ENCODE measurements at regions not wholly inside any gene's neighbourhood (a gene's known extent, or its start where the extent isn't known, plus 50 kb on each side); places are given as distances from the start of the nearest gene placed in this dataset.
A peak's percentile ranks its signal among the peaks of the same experiment; 100 is the strongest.
"Not testable (repeated sequence)": the region's sequence is repeated elsewhere in the genome, so short reads cannot be mapped to it uniquely, and the experiment has no call there.

DNA sequence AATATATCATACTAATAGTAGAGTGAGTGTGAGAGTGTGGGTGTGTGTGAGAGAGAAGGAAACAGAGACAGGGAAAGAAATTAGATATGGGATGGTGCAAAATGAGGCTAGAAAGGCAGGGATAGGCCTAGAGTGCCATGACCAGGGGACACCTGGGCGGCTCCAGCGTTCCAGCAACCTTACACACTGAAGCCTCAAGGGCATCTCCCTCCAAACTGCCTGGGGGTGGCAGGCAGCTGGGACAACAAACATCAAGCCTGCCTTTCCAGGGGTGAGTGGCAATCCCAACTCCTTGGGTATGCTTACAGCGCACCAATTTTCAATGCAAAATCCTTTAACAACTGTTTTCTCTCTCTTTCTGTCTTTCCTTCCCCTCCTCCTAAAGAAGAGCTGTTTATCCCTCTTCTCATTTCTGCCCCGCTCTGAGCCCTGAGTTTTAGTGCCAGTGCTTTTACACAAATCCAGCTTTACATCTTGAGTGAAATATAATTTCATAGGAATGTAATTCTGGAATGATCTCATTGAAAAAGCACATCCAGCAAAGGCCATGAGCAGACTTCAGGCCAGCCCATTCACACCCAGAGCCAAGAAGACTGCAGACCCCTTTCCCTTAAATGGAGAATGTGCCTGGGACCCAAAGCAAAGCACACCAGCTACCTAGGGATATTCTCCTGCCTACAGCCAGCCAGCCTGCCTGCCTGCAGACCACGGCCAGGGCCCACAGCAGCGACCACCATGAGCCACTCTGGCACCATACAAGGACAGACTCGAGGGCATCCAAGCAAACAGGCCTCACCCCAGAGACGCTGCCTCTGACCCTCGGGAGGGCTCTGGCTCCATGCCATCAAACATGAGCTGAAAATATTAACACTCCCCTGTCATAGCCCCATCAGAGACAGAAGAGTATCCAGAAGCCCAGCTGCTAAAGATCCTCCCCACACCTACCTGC is 90.3 kb downstream of the RPL27A start:
- DNase-seq: no peak

DNA sequence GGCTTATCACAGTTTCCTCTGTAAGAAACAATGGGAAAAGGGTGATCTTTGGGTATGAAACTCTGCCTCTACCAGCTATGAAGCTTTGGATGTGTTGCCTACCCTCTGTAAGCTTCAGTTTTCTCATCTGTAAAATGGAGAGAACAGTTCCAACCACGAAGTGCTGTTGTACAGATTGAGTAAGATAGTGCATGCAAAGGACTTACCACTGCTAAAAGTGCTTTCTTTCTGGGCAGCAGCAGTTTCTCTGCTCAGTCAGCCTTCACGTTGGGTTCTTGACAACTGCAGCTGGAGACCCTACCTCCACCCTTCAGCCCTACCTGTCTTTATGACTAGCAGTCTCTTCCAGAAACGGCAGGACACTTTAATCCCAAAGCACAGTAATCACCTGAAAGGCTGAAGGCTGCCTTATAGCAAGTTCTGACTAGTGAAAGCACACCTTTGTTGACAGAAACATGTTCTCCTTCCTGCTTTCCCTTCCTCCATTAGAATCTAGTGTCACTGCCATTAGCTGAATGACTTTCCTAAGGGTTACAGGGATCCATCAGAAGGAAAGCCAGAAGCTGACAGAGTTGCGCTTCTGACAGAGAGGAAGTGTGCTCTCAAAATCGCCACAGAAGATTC is 91.4 kb downstream of the RPL27A start:
- no peak for DNase-seq

DNA sequence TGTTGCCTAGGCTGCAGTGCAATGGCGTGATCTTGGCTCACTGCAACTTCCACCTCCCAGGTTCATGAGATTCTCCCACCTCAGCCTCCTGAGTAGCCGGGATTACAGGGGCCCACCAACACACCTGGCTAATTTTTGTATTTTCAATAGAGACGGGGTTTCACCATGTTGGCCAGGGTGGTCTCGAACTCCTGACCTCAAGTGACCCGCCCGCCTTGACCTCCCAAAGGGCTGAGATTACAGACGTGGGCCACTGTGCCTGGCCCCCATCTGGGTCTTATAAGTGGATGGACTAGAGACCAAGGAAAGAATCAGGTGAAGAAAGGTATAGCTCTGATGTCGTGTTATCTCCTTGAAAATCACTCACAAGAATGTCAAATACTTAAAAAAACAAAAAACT is 92.3 kb downstream of the RPL27A start:
- DNase-seq: not testable (repeated sequence)

DNA sequence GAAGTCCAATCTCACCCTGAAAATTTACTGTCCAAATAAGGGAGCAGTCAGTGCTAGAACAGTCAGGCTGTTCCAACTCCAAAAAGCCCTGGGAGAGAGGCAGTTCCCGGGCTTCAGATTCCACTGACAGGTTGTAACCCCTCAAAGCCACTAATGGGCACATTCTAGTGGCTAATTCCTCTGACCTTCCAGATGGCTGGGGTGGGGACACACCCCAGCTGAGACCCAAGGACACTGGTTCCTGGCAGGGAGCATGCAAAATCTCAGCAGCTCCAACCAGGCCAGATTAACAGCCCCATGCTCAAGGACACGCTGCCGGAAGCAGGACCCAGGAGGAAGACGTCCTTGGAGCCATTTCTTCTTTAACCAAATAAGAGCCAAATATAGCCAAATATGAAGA is 92.7 kb downstream of the RPL27A start:
- DNase-seq: no peak

DNA sequence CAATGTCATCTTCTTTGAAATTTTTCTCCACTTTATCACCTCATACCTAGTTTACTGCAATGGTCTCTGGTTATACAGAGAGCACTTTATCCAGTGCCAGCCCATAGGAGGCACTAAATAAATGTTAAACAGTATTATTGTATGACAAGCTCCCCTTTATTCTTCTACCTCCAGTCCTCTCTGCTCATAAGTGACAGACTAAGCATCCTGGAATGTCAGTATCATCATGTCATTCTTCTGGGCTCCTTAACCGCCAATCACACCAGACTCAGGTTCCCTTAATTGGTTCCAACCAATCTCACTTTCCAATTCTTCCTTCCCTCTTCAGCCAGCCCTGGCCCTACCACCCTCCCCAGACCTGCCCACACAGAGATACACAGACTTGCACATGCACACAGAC is 93.1 kb downstream of the RPL27A start:
- DNase-seq: no peak

DNA sequence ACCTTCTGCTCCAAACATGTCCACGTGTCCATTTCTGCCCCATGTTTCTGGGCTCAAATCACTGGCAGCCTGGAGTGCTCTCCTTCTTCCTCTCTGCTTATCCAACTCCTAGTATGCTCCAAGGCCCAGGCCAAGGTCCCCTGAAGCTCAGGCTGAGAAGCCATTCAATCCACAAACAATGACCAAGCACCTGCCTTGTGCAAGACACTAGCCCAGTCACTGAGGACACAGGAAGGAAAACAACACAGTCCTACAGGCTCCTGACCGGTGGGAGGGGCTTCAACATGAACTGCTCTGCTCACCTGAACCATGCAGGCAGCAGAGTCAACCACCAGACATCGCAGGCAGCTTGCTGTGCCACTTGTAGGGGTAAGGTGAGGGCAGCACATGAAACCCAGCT is 93.6 kb downstream of the RPL27A start:
- peak; percentile 24 for DNase-seq

DNA sequence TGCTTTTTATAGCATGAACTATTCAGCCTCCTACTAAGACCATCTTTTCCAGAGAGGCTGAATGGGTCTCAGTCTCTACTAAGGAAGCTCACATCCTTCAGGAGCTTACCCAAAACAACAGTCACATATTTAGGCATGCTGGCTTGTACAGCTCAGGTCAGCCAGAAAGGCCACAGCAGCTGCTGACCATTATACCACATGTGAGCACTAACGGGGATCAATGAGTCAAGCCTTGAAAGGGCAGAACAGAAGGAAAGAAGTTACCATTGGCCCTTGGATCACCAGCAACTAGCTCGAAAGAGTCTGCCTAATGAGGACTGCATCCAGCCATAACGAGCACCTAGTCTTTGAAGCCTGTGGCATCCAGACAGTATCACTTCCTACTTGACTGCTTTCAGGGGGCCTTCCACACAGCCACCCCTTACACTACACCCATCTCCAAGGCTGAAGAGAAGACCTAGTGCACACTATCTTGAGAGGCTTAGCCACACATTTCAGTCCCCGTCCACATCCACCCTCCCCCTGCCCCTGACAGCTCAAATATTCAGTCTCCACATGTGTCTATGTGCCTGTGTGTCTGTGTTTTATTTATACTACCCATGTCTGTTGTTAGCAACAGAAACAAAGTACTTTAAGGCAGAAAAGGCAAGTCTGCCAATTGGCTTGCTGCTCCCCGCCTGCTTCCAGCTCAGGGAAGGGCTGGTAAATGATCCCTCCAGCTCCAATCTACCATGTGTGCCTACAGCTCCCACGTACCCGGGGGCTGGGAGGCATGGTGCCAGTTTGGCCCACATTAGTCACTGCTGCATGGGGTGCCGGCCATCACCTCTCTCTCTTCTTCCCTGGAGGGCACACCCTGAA is 95.5 kb downstream of the RPL27A start:
- DNase-seq: no peak

DNA sequence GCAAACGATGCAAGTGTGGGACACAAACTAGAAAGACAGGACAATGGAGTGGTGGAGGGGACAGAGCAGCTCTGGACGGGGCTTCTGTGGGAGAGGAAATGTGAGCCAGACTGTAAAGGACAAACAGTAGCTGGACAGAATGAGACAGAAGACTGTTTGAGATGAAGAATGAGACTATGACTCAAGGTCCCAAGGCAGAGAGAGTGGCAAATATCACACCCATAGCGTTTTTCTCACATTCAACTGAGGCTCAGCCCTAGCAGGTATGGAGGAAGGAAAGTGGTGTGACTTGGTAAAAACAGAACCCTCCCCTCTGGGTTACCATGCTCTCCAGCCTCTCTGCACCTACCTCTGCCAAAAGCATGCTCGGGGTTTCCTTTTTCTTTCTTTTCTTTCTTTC is 96.5 kb downstream of the RPL27A start:
- no peak for DNase-seq

DNA sequence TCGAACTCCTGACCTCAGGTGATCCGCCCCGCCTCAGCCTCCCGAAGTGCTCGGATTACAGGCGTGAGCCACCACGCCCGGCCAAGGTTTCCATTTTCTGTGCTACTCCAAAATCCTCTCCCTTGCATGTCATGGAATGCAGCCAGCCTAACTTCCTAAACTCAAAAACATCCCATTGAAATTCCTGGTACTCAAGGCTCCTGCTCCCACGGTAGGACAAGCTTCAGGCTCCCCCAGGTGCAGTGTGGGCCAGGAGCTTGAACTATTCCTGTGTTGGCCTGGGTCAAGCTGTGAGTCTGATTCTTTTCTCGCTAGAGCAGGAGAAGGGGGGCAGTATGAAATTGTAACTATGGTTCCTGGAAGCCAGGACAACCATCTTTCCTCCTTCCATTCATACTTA is 97.1 kb downstream of the RPL27A start:
- DNase-seq: no peak

DNA sequence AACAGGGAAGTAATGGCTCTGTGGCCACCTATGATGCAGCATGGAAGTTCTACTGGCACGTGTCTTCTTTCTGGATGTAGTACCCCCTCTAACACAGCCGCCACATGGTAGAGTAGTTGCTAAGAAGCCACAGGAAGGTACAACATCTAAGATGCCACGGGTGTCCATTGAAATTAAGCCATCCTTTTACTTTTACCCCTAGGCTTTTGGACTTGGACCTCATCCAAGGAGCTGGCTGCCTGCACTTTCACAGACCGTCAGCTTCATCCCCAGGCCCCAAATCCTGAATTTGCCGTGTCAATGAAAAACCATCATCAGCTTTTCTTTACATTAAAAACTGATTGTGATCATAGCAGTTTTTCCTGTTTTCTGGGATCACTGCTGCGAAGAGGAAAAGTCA is 102.4 kb downstream of the RPL27A start:
- DNase-seq: no peak

DNA sequence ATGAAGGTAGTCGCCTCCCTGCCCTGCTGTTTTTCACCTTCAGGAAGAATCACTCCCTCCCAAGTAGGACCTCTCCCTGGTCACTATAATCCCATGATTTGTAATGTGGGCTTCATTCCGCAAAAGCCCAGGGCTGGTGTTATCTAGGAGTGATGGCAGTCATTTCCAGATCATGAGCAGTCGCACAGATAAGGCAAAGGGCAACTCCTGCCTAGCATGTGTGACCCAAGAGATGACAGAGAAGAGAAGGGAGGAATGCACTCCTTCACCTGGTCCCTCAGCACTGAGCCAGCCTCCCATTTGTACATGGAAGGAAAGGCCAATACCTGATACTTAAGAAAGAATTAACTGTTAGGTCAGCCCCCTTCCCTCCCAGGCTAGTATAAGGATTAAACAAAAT is 102.9 kb downstream of the RPL27A start:
- DNase-seq: no peak

DNA sequence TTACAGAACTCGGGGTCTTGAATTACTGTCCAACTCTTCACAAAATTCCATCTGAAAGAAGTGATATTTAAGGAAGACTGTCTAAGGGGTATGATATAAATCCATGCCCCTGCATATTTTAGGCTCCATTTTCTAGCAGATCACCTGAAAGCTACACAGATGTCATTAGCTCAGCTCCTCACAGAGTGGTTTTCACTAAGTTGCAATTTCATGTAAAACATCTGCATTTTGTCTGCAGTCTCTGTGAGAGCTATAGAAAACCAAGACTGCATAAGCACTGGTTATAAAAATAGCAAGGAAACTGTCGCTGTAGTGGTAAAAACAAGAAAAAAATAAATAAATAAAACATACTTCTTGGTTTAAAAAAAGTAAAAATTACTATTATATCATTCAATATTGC is 103.4 kb downstream of the RPL27A start:
- no peak for DNase-seq

DNA sequence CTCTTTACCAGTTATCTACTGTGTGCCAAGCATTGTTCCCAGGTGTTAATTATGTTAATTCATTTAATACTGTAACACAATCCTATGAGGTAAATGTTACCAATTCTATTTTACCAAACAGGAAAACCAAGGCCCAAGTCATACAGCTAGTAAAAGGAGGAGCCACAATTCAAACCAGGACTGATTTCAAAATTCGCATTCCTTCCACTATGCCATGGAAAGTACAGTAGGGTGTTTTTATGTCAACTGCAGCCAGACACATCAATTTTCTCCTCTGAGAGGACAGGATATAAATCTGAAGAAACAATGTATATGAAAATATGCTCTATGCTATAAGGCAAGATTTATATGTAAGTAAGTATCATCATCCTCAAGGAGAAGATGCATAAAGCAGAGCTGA is 104.3 kb downstream of the RPL27A start:
- DNase-seq: no peak

DNA sequence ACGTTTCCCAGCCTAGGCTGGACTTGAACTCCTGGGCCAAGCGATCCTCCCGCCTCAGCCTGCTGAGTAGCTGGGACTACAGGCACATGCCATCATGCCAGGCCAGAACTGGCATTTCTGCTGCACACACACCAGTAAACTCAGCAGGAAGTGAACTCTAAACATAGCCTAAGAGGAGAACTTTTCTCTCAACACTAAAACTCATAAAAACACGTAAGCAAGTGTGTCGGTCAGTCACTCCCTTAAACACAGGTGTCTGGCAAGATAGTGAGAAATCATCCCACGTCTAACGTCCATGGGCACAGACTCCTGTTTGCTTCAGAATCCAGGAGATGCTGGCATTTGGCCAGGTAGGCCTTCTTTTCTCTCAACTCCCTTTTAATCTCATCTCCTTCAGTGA is 104.8 kb downstream of the RPL27A start:
- no peak for DNase-seq

DNA sequence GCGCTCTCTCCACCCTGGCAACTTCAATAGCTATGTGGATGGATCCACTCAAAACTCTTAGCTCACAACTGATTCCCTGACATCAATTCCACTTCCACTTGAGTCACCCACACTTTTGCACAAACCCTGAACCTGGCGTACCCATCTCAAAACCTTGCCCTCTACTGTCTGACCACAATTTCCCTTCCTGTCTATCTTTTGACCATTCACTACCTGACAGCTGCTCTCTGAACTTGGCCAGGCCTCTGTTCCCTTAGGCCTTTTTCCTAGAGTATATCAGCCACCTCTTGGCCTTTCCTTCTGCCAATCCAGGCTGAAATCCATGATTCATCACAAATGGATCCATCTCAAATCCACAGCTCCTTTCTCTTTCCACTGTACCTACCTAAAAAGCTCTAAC is 106.0 kb downstream of the RPL27A start:
- DNase-seq: no peak

DNA sequence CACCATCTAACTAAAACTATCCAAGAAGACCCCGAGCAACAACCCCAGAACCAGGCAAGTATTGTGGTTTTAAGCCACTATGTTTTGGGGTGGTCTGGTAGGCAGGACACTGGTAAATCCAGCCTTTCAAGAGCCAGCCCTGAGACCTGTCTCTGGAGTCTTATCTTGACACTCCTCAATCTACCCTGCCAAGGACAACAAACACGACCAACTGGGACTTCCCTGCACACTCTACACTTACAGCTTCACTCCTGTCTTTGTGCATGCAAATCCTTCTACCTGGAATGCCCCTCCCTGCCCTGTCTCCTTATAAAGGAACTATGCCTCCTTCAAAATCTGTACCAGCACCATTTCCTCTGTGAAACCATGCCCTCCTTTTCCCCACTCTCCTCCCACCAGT is 107.3 kb downstream of the RPL27A start:
- DNase-seq: no peak

DNA sequence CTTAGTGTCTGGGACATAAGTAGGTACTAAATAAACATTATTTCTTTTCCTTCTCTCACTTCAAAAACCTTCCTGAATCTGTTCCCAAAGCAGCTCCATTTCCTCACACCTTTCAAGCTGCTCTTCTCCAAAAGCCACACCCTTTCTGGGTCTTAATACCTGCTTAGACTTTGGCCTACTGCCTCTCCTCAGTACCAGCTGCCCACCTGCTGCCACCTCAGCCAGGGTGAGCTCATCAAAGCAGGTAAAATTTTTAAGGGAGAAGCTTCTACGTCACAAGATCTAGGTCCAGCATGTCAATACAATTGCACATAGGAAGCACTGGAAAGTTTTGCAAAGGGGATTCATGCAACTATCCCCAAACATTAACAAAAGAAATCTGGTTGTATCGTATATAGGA is 108.4 kb downstream of the RPL27A start:
- DNase-seq: no peak

DNA sequence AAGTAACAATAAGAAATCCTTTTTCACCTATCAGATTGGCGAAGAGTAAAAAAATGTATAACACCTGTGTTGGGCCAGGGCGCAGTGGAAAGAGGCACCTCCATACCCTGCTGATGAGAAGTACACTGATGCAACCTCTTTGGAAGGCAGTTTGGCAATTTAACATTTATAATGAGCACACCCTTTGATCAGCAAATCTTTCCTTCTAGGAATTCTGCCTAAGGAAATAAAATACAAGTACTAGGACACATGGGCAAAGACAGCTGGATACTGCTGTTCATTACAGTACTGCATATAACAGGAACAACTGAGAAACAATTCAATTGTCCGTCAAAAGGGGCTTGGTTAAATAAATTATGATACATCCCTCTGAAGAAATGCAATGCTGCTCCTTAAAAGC is 110.1 kb downstream of the RPL27A start:
- no peak for DNase-seq

DNA sequence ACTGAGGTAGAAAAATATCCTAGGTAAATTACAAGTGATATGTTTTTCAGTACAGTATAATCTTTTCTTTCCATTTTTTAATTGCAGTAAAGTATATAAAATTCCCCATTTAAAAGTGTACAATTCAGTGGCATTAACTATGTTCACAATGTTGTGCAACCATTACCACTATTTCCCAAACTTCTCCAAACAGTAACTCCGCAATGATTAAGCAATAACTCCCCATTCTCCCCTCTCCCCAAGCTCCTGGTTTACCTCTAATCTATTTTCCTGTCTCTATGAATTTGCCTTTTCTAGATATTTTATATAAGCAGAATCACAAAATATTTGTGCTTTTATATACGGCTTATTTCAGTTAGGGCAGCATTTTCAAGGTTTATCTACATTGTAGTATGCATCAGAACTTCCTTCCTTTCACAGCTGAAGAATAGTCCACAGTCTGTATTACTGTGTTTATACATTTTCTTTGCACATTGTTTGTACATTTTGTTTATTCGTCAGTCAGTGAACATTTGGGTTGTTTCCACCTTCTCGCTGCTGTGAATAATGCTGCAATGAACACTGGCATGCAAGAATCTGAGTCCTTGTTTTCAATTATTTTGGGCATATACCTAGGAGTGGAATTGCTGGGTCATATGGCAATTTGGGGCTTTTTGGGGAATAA is 110.7 kb downstream of the RPL27A start:
- no peak for DNase-seq

DNA sequence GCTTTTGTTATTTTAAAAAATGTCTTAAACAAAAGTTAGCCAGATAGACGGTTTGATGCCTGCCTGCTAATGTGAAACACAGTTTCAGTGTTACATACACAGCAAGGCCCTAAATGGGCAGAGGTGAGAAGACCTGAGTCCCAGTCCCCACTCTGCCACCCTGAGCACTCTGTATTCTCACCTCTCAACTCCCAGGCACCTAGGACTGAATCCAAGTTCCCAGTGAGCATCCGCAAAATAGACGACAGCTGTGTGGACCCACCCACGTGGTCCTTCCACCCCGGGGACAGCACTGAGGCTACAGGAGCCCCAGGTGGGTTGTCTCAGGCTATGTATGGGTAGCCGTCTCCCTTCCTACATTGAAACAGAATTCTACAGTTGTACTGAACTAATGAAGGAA is 111.5 kb downstream of the RPL27A start:
- no peak for DNase-seq

DNA sequence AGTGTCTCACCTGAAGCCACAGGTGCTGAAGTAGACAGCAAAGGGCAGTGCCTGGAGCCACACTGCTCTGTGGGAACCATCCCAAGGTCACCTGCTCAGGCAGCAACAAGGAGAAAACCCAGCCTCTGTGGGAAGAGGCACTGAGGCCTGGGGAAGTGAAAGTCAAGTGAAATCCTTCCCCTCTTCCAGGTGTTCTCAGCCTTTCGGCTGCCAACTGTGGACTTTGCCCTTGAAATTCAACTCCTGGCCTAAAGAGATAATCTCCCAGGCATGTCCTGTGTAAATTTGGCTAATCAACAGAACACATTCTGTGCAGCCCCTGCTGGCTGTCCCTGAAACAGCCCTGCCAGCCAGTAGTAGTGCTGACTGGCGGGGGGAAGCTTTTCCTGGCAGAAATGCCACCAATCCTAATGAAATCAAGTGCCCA is 112.1 kb downstream of the RPL27A start:
- DNase-seq: peak; percentile 64

DNA sequence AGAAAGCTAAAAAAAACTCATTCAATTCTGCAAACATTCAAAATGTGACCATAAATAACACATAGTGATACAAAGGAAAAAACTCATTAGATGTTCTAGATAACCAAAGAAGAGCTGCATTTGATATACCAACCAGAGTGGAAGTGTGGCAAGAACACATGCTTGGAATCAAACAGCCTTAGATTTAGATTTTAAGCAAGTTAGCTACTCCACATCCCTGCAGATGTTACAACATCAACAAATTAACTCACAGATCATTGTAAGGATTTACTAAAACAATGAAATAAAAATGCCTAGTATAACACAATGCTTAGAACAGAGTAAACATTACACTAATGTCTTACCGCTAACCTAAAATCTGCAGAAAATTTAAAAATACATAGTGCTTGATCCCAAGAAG is 114.0 kb upstream of the AKIP1 start:
- no peak for DNase-seq

DNA sequence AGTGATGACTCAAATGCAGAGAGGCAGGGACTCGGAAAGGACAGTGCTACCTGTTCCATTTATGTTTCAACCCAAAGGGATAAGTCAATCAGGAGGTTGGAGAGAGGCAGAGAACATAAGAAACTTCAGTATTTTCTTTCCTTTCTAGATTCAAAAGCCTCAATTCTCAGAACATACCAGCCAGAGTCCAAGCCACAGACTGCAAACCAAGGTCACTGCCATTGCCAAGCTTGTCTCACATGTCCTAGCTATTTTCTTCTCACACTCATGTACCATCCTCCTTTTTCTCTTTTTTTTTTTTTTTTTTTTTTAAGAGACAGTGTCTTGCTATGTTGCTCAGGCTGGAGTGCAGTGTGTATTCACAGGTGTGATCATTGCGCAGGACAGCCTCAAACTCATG is 111.7 kb upstream of the AKIP1 start:
- no peak for DNase-seq
